ENCODE measurements at regions not wholly inside any gene's neighbourhood (a gene's known extent, or its start where the extent isn't known, plus 50 kb on each side); places are given as distances from the start of the nearest gene placed in this dataset.

DNA sequence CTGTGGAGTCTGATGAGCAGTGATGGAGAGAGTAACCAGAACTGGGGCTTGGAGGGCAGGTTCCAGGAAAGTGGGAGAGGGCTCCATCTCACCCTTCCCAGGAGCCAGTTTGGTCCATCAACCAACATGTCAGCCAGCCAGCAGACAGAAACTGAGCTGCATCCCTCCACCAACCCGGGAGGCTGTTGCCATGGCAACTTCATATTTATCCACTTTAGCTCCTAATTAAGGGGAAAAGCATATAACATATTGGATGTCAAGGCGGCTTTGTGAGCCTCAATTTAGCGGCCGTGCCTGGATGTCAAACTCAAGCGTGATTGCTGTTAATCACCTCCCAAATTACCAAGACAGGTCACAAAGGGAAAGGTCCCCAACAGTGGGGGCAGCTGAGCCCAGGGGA, 81.5 kb upstream of the ARAP3 start:
- TF ChIP-seq, protein P1, sequence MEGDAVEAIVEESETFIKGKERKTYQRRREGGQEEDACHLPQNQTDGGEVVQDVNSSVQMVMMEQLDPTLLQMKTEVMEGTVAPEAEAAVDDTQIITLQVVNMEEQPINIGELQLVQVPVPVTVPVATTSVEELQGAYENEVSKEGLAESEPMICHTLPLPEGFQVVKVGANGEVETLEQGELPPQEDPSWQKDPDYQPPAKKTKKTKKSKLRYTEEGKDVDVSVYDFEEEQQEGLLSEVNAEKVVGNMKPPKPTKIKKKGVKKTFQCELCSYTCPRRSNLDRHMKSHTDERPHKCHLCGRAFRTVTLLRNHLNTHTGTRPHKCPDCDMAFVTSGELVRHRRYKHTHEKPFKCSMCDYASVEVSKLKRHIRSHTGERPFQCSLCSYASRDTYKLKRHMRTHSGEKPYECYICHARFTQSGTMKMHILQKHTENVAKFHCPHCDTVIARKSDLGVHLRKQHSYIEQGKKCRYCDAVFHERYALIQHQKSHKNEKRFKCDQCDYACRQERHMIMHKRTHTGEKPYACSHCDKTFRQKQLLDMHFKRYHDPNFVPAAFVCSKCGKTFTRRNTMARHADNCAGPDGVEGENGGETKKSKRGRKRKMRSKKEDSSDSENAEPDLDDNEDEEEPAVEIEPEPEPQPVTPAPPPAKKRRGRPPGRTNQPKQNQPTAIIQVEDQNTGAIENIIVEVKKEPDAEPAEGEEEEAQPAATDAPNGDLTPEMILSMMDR (conservative IDR thresholded peaks at IDR 0.05 in 1 of 2, IDR thresholded peaks at IDR 0.05 in 1 of 2; ENCODE audit: low read depth in 1 of 2, low read length in 2 of 2) = no peak
- no peak for TF ChIP-seq EZH2 (IDR thresholded peaks at IDR 0.05; ENCODE audit: low read length, missing control alignments)

Data from fibroblast of lung (primary cell).